HG03565 (cell line): ENCODE measurements at regions not wholly inside any gene's neighbourhood (a gene's known extent, or its start where the extent isn't known, plus 50 kb on each side); places are given as distances from the start of the nearest gene placed in this dataset.

Source experiments
- ATAC-seq: cut with Tn5 transposase; IDR thresholded peaks from one replicate; pipeline ENCODE4 v1.9.1; 2021; ENCODE audit warnings: mild to moderate bottlenecking, moderate library complexity; ENCODE audit not compliant: unreplicated experiment

GRCh38 chr4:65738134-65738533 is 67.8 kb upstream of the EPHA5 start:
- no peak for ATAC-seq

GRCh38 chr4:65737672-65738071 is 67.4 kb upstream of the EPHA5 start:
- ATAC-seq, result no peak

- ATAC-seq, result no peak
Observed at GRCh38 chr4:65724973-65725372, 54.7 kb upstream of the EPHA5 start.
